ENCODE measurements at regions not wholly inside any gene's neighbourhood (a gene's known extent, or its start where the extent isn't known, plus 50 kb on each side); places are given as distances from the start of the nearest gene placed in this dataset.
"Not testable (repeated sequence)": the region's sequence is repeated elsewhere in the genome, so short reads cannot be mapped to it uniquely, and the experiment has no call there.

- no peak for DNase-seq (ENCODE audit: low read depth in 2 of 2)
Measured at GRCh38 chr2:65915273-65915672, 482.9 kb upstream of the SPRED2 start.

- no peak for DNase-seq (ENCODE audit: low read depth in 2 of 2)
Measured at GRCh38 chr2:65914244-65914786, 481.9 kb upstream of the SPRED2 start.

- DNase-seq (ENCODE audit: low read depth in 2 of 2), result no peak
Measured at GRCh38 chr2:65913813-65914212, 481.4 kb upstream of the SPRED2 start.

GRCh38 chr2:65901756-65902155, 469.4 kb upstream of the SPRED2 start:
- DNase-seq (ENCODE audit: low read depth in 2 of 2), result no peak

- no peak for DNase-seq (ENCODE audit: low read depth in 2 of 2)
Measured at GRCh38 chr2:65896446-65896845, 464.0 kb upstream of the SPRED2 start.

- DNase-seq (ENCODE audit: low read depth in 2 of 2), result not testable (repeated sequence)
Measured at GRCh38 chr2:65890131-65890530, 457.7 kb upstream of the SPRED2 start.

- DNase-seq (ENCODE audit: low read depth in 2 of 2), result no peak
Measured at GRCh38 chr2:65885266-65885665, 452.9 kb upstream of the SPRED2 start.

- DNase-seq (ENCODE audit: low read depth in 2 of 2), result no peak
Measured at GRCh38 chr2:65881592-65881991, 449.2 kb upstream of the SPRED2 start.

GRCh38 chr2:65880436-65880835, 448.0 kb upstream of the SPRED2 start:
- DNase-seq (ENCODE audit: low read depth in 2 of 2), result no peak

GRCh38 chr2:65878011-65878340, 445.6 kb upstream of the SPRED2 start:
- no peak for DNase-seq (ENCODE audit: low read depth in 2 of 2)

GRCh38 chr2:65877331-65878010, 445.1 kb upstream of the SPRED2 start:
- DNase-seq (ENCODE audit: low read depth in 2 of 2), result no peak

- no peak for DNase-seq (ENCODE audit: low read depth in 2 of 2)
Measured at GRCh38 chr2:65876114-65876513, 443.7 kb upstream of the SPRED2 start.

- DNase-seq (ENCODE audit: low read depth in 2 of 2), result no peak
Measured at GRCh38 chr2:65870826-65871225, 438.4 kb upstream of the SPRED2 start.

- DNase-seq (ENCODE audit: low read depth in 2 of 2), result no peak
Measured at GRCh38 chr2:65869296-65869695, 436.9 kb upstream of the SPRED2 start.

GRCh38 chr2:65868177-65868576, 435.8 kb upstream of the SPRED2 start:
- no peak for DNase-seq (ENCODE audit: low read depth in 2 of 2)

- DNase-seq (ENCODE audit: low read depth in 2 of 2), result no peak
Measured at GRCh38 chr2:65867446-65867845, 435.0 kb upstream of the SPRED2 start.

- no peak for DNase-seq (ENCODE audit: low read depth in 2 of 2)
Measured at GRCh38 chr2:65866148-65866547, 433.7 kb upstream of the SPRED2 start.

GRCh38 chr2:65864619-65865018, 432.2 kb upstream of the SPRED2 start:
- DNase-seq (ENCODE audit: low read depth in 2 of 2), result no peak

GRCh38 chr2:65863713-65864112, 431.3 kb upstream of the SPRED2 start:
- no peak for DNase-seq (ENCODE audit: low read depth in 2 of 2)

GRCh38 chr2:65856928-65857327, 424.5 kb upstream of the SPRED2 start:
- no peak for DNase-seq (ENCODE audit: low read depth in 2 of 2)

GRCh38 chr2:65856423-65856822, 424.0 kb upstream of the SPRED2 start:
- no peak for DNase-seq (ENCODE audit: low read depth in 2 of 2)

GRCh38 chr2:65850695-65851094, 418.3 kb upstream of the SPRED2 start:
- no peak for DNase-seq (ENCODE audit: low read depth in 2 of 2)

GRCh38 chr2:65846989-65847678, 414.7 kb upstream of the SPRED2 start:
- no peak for DNase-seq (ENCODE audit: low read depth in 2 of 2)
